ENCODE measurements at regions not wholly inside any gene's neighbourhood (a gene's known extent, or its start where the extent isn't known, plus 50 kb on each side); places are given as distances from the start of the nearest gene placed in this dataset.
"Not testable (repeated sequence)": the region's sequence is repeated elsewhere in the genome, so short reads cannot be mapped to it uniquely, and the experiment has no call there.

- not testable (repeated sequence) for DNase-seq (ENCODE audit: insufficient read length, low spot score); FAIRE-seq
Measured at GRCh38 chr2:131818267-131818973, 290.7 kb downstream of the CCDC74A start.

GRCh38 chr2:131822237-131822721, 294.6 kb downstream of the CCDC74A start:
- FAIRE-seq; DNase-seq (ENCODE audit: insufficient read length, low spot score): not testable (repeated sequence)

DNA sequence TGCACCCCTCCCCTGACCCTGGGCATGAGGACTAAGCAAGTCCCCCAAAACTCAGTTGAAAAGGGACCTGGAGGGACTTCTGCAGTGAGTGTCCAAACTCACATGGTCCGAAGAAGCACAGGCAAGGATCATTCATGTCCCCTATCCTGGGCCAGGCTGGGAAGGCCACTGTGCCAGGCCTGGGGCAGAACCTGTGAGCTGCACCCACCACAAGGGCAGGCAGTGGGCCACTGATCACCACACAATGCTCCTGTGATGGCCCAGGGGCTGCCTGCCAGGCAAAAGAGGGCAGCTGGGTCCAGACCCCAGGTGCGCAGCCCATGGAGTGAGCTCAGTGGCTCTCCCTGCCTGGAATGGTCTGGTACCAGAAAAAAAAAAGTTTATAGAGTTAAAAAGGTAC, 295.4 kb downstream of the CCDC74A start:
- not testable (repeated sequence) for FAIRE-seq; DNase-seq (ENCODE audit: insufficient read length, low spot score)

DNA sequence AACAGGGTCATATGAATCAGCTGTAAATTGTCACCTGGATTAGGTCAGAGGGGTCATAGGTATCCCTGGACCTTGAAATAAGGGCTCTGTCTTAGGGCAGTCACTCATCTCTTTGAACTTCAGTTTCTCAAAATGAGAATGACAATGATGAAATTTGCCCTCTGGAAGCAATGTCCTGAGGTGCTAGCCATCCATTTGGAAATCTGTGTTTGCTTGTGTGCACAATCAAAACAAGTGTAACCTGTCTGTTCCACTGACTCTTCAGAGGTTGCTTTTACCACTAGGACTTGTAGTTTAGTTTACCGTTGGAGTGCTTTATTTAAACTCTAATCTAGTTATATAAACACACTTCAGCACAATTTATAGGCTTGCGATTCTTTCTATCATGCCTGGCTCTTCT, 297.3 kb downstream of the CCDC74A start:
- FAIRE-seq; DNase-seq (ENCODE audit: insufficient read length, low spot score): not testable (repeated sequence)

GRCh38 chr2:131827481-131828163, 299.9 kb downstream of the CCDC74A start:
- DNase-seq (ENCODE audit: insufficient read length, low spot score) (no peak), FAIRE-seq (no peak)
- TF ChIP-seq PAX5 (IDR thresholded peaks at IDR 0.05; ENCODE audit: insufficient read depth, low read length, severe bottlenecking) (no peak), SPI1 (IDR thresholded peaks at IDR 0.05; ENCODE audit: low read depth, low read length) (no peak), TAF1 (IDR thresholded peaks at IDR 0.05; ENCODE audit: low read depth, low read length) (no peak), POU2F2 (IDR thresholded peaks at IDR 0.05; ENCODE audit: low read depth, low read length) (no peak), POLR2A (IDR thresholded peaks at IDR 0.05; ENCODE audit: low read depth, low read length) (no peak)

DNA sequence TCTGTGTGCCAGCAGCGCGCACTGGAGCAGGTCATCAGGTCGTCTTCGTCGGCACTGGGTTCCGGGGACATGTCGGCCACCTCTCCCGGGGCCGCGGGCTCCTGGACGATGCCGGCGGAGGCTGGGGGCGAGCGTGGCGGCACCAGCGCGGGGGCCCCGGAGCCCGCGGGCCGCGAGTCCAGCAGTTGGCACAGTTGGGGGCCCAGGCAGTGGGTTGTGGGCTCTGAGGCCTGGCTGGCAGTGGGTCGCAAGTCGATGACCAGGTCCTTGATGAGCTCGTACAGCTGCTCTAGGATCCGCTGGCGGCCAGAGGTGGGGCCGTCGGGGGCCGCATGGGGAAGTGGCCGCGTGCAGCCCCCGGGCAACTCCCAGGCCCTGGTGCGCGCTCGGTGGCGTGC, 300.5 kb downstream of the CCDC74A start:
- FAIRE-seq (no peak), DNase-seq (ENCODE audit: insufficient read length, low spot score) (no peak)
- TF ChIP-seq POLR2A (IDR thresholded peaks at IDR 0.05; ENCODE audit: low read depth, low read length) (no peak), POU2F2 (IDR thresholded peaks at IDR 0.05; ENCODE audit: low read depth, low read length) (no peak)

GRCh38 chr2:131828633-131829455, 301.2 kb downstream of the CCDC74A start:
- not testable (repeated sequence) for FAIRE-seq; DNase-seq (ENCODE audit: insufficient read length, low spot score)

GRCh38 chr2:131829456-131830241, 302.0 kb downstream of the CCDC74A start:
- not testable (repeated sequence) for FAIRE-seq; DNase-seq (ENCODE audit: insufficient read length, low spot score)

DNA sequence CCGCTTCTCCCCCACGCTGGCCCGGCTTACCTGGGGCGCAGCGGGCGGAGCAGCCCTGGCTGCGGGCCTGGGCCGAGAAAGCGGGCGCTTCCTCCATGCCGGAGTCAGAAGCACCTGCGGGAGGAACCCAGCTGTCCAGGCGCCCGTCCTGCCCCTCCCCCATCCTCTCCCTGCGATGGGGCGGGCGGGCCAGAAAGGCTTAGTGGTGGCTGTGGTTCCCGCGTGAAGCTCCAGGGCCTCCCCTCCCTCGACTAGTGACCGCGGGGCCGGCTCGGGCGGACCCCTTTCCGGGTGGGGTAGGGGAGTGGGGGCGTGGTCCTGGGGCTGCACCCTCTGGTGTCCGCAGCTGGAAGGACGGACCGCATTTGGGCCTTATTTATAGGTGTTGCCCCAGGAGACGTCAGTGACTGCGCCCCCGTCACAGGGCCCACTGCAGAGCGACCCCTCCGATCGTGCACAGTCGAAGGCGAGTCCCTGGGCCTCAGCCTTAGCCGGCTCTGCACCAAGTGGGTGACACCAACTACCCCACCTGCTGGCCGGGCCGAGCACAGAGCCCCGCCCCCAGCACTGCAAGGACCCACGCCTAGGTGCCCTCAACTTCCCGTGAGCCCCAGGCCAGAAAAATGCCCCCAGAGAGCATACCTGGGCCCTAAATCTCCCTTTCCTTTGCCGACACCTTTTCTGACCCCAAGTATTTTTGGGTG, 302.7 kb downstream of the CCDC74A start:
- FAIRE-seq; DNase-seq (ENCODE audit: insufficient read length, low spot score): not testable (repeated sequence)

DNA sequence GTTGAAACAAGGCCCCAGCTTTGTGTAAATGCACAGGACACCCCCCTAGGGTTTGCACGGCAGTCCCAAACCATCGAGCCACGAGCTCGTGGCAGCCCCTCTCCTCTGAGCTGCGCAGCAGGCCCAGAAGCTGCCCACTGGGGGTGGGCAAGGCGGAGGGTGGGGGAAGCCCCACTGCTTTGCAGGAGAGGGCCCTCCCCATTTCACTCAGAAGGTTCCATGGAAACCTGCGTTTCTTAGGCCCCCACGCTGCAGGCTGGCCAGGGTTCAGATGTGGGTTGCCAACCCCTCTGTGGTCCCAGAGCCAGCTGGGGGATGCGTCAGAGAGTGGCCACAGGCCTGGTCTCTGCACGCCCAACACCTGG, 303.2 kb downstream of the CCDC74A start:
- DNase-seq (ENCODE audit: insufficient read length, low spot score); FAIRE-seq: not testable (repeated sequence)

DNA sequence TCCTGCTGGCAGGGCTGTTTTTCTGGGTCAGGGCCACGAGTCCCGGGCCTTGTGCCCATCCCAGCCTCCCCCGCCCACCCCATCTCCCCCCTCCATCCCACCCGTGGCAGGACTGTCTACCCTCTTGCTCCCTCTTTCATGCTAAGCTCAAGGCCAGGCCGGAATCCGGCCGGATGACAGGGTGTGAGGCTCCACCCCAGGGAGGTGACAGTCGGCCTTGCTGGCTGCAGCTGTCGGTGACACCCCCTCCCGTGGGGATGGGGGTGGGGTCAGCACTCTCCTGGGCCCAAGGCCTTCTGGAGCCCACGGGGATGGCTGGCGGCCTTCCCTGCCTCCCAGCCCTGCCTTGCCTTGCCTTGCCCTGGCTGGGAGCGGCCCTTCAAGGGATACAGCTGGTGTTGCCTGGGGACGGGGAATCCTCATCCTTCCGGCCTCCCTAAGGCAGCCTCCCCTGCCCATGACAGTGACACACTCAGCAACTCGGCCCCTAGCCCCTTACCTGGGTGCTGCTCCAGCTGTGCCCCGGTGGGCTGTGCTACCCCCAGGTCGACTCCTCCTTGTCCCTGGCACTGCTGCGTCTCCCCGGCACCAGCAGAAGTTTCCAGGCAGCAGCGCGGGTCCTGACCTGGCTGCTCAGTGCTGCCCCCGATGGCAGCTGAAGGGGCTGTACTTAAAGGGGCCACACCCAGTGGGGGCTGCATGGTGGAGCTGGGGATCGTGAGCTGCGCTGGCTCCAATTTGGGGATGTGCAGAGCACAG, 303.9 kb downstream of the CCDC74A start:
- not testable (repeated sequence) for FAIRE-seq; DNase-seq (ENCODE audit: insufficient read length, low spot score)

- not testable (repeated sequence) for FAIRE-seq; DNase-seq (ENCODE audit: insufficient read length, low spot score)
Measured at GRCh38 chr2:131832209-131832780, 304.6 kb downstream of the CCDC74A start.

GRCh38 chr2:131832917-131833316, 305.2 kb downstream of the CCDC74A start:
- DNase-seq (ENCODE audit: insufficient read length, low spot score); FAIRE-seq: not testable (repeated sequence)

DNA sequence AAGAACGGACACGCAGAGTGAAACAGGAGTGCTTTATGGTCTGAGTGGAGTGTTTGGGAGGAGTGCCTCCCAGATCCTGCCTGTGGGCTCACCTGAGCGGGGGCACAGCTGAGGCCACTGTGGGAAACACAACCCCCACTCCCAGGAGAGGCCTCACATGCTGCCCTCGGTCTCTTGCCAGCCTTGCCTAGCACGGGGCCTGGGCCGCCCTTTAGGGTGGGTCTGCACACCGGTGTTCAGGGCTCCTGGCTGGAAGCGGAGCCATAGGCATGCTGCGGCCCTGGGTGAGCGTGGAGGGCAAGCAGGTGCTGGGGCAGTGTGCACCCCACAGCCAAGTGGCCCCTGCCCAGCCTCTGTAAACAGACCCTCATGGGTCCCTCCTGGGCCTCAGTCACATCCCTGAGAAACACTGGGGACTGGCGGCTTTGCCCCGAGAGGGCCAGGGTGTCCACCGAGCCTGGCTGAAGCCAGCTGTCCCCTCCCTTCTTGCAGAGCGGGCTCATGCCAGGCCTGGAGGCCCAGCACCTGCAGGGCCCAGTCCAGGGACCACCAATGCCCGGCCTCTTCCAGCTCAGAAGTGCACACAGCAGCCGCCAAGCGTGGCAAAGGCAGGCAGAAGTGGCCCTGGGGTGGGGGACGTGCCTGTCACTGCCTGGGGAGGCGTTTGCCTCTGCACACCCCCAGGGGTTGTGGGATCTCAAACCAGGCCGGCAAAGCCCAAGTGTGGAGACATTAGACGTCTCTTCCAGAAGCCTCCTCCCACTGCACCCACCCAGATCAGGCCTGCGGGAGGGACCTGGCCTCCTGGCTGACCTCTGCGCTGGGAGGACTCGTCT, 305.9 kb downstream of the CCDC74A start:
- FAIRE-seq; DNase-seq (ENCODE audit: insufficient read length, low spot score): not testable (repeated sequence)
